ENCODE measurements at regions not wholly inside any gene's neighbourhood (a gene's known extent, or its start where the extent isn't known, plus 50 kb on each side); places are given as distances from the start of the nearest gene placed in this dataset.

DNA sequence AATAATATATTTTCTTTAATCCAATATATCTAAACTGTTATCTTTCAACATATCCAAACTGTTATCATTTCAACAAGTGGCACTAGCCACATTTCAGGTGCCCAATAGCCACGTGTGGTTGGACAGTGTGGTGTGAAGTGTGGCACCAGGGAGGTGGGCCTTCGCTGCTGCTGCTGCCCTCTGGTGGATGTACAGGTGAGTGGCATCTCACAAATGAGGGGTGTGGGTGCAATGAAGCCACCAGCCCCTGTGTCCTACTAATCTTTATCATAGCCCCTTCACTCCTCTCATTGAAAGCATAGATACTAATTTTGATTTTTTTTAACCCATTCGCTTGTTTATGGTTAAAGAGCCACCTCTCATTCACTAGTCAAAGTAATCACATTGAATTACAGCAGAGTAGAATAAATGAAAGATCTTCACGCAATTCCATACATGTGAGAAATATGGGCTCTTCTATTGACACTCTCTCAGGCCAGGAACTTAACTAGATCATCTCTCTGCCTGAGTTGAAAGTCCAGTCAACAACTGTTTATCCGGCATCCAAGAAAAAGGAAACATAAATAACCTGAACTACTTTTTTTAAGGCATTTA lies 499.2 kb downstream of the OMA1 start:
- DNase-seq, result peak; percentile 14 to 20

DNA sequence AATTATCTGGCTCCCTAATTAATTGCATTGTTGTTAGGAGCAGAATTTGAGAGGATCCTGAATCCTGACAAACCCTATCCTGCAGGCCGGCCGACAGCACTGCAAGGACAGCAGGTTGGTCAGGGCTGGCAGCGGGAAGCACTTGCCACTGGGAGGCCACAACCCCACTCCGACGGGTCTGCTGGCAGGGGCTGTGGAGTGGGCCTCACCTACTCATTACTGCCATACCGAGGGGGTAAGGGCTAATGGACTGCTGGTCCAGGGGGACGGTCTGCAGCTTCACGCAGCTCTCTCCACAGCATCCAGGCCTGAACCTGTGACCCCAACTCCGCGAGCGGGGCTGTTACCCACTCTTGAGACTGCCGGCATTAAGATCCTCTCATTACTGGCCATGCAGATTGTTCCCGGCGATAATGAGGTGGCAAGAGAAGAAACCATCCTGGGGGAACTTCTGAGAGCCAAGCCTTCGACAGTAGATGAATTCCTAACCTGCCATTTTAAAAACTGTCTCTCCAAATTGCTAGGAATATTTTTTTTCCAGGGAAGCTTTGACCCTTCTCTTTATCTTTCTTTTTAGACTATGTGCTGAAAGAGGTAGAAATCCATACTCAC lies 501.3 kb downstream of the OMA1 start:
- no peak for DNase-seq

DNA sequence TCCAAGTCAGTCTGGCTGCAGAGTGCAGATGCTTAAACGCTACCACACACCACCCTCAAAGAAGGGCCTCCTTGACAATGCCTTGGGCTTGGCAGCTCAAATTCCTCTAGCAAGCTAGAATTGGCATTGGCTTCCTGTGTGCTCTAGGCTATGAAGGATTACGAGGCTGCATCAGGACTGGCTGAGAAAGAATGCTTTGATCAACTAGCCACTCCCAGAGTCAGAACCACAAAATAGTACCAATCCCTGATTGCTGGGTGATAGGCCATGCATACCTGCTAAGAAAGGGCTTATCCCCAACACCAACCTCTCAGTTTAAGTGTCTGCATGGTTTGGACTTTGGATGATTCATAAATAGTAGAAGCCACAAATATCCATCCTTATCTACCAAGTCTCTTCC lies 504.9 kb downstream of the OMA1 start:
- DNase-seq, result no peak

DNA sequence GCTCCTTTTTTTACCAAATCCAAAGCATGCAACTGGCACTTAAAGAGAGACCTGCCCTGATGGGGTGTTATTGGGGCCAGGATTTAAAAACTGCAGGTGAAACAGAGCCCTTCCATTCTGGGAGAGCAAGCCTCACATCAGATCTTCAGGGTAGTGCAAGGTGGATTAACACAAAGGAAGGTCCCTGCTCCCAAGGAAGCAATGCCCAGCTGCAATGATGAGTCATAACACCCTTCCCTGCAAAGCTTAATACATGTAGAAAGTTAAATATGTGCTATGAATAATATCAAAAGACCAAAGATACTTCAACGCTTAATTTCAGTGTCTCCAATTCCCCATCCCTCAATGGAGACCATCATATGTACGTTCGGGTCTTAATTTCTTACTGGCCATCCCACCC lies 508.0 kb downstream of the OMA1 start:
- DNase-seq, result no peak

DNA sequence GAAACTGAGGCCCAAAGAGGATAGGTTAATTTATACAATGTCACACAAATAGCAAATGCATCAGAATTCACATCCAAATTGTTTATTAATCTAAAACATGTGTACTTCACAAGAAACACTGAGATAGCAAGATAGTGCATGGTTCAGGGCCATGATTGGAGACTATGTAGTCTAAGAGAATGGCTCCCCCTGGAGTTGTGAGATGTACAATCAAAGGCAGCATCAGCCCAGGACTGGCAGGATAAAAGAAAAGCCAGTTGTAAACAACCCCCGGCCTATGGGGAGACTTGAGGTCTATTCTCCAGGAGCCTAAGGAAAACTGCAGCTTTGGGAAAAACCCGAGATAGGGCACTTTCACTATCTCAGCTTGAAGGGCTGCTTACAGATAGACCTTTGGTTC lies 511.0 kb downstream of the OMA1 start:
- DNase-seq, result no peak

DNA sequence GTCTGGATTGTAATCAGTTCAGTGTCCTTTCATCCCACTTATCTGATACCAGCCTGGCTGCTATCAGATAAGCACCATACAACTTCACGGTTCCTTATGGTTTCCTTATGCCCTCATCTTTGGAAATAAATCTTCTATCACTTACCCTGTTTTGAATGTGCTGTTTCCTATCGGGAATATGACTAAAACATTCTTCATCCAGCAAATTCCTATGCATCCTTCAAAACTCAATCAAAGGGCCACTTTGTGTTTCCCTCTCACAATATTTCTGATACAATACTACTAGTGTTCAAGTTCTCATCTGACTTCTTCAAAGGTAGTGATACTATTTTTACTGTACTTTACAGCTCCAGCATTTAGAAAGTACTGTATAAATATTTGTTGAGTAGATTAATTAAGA lies 513.2 kb downstream of the OMA1 start:
- DNase-seq, result no peak

DNA sequence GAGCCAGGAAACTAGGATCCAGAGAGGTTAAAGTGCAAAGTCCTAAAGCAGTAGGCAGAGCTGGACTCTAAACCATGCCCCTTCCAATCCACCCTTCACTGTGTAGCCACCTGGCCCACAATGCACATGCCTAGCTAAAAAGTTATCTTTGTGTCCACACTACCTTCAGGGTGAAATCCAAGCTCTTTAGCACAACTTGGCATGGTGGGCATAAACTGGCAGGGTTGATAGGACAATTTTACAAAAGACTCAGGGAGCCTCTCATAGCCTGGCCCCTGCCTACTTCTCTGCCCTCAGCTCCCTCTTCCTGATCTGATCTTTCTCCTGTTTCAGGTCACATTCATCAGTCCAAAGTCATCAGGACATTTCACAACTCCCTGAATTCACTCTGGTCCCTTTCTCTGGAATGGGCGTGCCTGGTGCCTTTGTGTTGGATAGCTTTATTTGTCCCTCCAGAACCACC lies 513.9 kb downstream of the OMA1 start:
- DNase-seq, result no peak

DNA sequence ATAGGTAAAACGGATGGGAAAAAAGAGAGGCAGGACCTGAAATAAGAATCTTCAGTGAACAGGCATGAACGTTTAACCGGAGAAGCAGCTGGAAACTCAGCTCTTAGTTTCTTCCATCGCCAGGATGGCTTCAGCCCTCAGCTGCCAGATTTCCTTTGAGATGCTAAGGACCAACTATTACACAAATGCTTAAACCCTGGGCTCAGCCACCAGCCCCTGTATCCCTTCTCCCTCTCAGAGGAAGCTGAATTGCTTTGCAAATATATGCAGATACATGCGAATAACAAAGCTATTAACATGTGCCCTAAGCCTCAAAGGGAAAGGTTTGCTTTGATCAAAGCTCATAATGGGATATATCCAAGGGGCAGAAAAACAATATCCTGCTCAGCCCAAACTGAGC lies 515.1 kb downstream of the OMA1 start:
- DNase-seq, result no peak

DNA sequence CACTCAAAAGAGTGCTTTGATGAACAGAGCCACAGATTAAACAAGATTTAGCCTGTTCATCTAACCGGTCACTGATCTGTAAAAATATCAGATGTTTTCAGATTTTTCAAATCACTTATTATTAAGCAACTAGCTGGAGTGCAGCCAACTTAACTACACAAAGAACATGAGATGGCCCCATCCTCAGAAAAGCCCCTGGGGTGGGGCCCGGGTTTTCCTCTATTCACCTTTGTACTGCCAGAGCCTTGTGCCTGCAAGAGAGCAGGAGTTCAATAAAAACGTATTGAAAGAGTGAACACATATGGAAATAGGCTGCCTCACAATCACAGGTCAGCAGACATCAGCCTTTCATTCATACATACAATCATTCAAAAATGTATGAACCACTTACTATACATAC lies 516.1 kb downstream of the OMA1 start:
- no peak for DNase-seq

DNA sequence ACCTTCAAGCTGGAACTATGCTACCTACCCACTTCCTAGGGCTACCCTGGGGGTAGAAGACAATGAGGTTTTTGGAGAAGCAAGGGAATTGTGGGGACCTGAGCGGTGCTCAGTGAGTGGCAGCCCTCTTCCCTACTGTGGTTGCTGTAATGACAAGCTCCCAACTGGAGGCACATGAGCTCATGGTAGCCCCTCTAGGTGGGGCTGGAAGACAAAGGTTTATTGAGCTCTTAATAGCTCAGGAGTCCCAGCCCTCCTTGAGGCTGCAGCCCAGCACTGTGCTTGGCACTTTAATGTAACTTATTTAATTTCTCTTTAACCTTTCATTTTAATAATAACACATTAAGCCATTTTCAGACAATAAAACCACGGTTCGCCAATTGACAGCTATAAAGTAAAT lies 528.9 kb downstream of the OMA1 start:
- no peak for DNase-seq

DNA sequence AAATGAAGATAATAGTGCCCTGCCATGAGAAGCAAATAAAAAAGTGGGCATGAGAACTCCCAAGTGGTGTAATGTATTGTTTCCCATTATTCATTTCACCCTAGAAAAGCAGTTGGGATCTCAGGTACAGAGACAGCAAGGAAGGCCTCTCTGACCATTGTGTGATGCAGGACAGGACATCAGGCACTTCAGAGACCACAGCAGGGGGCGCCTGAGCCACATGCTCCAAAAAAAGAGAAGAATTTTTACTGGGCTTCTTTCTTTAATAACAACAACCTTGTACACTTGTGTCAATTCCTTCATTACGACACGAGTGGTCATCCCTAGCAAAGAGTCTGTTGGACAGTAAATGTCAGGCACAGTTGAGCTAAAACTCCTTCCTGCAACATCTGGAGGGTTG lies 533.3 kb downstream of the OMA1 start:
- no peak for DNase-seq

DNA sequence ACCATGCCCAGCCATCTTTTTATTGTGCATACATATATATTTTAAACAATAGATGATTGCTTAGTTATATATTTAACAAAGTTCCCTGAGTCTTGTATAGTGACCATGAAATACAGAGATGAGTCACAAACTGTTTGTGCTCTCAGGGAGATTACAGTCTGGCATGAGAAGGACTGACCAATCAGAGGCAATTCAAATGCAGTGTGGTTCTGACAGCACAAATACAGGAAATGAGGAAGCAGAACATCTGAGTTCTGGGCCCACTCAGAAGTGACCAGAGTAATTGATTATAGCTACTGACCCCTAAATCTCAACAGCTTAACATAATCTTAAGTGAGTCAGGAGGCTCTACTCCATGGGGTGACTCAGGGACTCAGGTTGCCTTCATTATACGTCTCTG lies 534.5 kb downstream of the OMA1 start:
- no peak for DNase-seq

DNA sequence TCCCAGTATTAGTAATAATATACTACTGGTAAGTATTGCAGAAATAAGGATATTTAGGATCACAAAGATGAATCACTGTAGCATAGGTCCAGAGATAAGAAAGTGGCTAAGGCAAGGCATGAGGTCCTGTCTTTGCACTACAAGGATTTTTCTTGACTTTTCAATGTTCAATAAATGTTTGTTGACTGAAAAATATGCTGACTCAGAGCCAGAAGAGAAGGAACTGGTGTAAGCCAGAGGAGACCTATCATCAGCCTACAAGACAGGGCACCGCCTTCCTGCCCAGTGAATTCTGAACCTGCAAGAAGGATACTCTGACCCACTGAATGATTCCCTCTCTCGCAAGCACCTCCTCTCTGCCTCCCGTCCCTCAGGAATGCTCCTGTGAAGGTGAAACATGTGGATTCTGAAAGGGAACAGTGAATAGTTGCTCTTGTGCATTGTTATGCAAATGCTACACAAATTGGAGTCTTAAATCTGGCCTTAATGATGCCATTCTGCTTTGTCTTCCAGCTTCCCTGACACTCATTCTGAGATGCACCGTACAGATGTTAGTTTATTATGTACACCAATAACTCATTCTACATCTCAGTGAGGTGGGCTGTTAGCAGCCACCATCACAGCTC lies 540.0 kb downstream of the OMA1 start:
- no peak for DNase-seq

DNA sequence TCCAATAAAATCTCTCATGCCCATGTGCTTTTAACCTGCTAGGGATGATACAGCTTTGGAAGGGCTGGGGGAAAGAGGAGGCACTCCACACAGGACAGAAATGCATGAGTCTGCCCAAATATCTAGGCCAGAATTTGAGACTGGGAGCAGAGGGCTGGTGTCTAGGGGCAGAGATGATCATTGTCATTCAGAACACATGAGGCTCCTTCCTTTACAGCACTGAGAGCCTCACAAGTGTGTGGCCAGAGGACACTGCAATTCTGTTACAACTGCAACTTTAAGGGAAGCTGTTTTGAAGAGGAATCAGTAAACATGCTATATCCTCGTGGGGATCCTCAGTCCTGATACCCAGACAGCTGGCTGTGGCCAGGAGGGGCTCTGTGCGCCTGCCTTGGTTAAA lies 541.3 kb downstream of the OMA1 start:
- no peak for DNase-seq

DNA sequence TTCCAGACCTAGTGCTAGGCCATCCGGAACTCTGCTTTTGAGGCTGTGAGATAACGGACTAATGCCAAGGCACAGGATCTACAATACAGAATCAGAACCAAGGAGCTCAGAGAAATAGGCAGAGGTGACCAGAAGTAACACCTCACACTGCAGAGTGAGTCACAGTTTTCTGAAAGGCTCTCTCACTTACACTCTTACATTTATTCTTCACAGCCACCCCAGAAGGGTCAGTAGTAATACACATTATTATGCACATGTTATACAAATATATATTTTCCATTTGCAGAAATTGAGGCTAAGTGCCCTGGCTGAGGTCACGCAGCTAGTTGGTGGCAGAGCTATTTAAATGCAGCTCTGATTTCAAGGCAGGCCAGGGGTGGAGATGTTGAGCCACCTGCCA lies 542.5 kb downstream of the OMA1 start:
- no peak for DNase-seq

DNA sequence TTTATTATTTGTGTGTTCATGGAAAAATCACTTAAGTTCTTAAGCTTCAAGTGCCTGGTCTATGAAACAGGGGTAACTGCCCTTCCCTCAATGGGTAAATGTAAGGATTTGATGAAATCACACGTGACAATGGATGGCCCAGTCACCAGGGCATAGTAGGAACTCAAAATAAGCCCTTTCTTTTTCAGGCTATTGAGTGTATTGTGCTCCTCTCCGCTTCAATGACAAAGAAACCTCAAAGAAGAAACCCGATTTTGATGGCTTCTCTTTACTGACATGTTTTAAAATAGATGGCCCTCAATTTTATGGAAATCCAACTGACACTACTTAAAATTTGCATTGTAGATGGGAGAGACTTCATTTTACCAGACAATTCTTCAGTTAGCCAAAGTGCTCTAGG lies 543.5 kb downstream of the OMA1 start:
- DNase-seq, result no peak

DNA sequence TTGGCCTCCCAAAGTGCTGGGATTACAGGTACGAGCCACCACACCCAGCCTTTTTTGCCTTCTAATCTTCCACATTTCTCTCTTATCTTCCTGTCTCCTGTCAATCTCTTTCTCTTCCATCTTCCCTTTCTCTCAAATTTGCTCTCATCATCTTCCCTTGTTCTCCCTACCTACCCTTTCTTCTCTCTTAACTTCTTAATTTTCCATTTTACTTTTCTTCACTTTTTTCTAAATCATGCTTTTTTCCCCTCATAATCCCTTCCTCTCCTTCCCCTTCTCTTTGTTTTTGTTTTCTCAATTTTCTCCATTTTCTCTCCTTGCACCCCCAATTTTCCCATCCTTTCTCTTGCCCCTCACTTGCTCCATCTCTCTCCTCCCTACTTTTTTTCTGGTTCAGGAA lies 545.7 kb downstream of the OMA1 start:
- DNase-seq, result no peak

DNA sequence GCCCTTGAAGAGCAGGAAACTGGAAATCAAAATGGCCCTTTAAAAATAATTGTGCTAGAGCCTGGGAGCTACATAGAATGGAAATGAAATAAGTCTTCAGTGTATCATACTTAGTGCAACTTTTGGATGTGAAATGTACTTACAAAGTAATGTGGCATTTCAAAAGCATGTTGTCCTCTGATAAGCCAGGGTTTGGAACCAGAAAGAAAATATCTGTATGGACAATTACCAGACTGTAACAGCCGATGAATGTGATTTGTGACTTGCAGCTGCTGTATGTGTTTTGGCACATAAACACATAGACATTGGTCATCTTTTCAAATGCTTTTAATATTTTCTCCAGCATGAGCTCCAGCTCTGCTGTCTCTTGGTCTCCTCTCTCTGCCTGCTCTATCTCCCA lies 546.4 kb downstream of the OMA1 start:
- DNase-seq, result no peak

DNA sequence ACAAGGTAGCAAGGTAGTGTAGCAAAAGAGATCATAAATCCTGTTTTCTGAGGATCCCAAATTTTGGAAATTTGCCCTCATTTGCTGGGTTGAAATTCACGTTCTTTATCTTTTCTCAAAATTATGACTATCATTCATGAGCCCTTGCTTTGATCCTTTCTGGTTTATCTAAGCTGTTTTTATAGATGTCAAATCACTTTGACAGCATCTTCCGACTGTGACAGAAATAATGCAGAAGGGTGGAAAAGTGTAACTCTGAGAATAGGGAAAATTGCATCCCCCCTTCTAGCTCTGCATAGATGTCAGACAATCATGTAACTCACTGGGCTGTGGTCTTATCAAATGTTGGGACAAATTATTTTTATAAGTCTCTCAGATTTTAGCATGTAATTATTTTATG lies 550.1 kb downstream of the OMA1 start:
- DNase-seq, result no peak

DNA sequence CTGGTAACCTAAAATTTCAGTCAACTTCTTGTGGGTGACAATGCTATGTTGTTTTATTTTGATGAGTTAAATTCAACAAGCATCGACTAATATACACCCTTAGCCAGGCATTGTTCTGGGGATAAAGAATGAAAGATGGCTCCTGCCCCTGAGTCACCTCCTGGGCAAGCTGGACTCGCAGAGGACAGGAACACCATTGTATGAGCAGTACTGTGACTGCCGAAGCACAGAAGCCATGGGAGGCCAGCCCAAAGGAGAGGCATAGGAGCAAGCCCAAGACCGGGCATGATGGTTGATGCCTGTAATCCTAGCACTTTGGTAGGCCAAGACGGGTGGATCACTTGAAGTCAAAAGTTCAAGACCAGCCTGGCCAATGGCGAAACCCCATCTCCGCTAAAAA lies 555.2 kb downstream of the OMA1 start:
- DNase-seq, result no peak

DNA sequence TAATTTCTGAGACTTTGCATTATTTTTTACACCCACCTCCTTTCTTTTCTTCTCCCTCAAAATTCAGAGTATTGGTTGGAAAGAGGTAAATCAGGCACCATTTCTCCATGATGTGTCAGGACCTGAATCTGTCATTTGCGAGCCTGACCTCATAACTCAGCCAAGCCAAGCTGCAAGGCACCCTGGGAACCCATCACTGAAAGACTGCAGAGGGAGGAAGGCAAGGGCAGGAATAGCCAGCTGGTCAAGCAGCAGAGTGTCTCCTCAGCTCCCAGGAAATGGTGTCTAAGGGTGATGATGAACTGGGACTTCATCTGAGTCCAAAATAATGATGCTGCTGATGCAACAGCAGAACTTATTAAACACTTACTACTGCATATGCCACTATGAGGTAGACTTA lies 556.6 kb downstream of the OMA1 start:
- no peak for DNase-seq

DNA sequence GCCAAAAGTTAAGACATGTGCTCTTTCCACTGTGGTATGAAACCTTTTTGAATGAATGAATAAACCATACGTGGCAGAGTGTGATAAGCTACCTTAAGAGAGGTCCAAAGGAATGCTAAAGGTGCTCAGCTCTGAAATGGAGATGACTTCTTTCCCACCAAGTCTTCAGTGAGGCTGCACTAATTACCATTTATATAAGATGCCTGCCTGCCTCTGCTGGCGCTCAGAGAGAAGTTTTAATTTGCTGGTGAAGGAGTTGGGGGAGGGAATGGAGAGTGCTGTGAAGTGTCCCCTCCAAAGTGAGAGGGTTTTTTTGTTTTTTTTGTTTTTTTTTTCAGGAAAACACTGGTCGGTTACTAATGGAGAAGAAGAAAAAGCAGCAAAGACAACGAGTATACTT lies 559.0 kb downstream of the OMA1 start:
- no peak for DNase-seq

DNA sequence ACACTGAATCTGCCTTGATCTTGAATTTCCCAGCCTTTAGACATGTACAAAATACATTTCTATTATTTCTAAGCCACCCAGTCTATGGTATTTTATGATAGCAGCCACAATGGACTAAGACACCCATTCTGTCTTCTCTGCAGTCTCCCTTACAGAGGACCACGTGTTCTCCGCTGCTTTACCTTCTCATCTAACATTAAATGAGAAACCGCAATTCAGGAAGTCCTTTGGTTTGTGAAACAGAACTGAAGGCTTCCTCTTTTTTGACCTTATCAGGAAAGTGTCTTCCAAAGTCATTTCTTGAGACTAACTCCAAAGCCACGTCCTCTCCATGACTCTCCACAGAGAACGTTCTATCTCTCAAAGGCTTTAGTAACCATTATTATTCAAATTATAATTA lies 560.1 kb downstream of the OMA1 start:
- no peak for DNase-seq

DNA sequence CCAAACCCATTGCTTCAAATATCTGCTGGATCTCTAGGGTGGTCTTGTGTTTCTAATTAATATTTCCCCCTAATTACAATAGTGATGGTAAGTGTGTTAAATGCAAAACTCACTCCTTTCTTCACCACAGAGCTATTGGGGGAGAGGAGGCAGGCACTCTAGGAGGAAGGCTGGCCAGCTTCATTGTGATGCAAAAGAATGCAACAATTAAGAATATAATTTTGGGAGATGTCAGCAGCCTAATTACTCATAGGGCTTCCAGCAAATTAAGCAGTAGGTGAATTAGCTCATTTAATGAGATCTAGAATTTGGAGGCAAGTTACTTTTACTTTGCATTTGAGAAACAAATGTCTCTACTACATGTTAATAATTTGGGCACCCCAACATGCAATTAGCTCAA lies 560.4 kb upstream of the DAB1 start:
- DNase-seq, result no peak

DNA sequence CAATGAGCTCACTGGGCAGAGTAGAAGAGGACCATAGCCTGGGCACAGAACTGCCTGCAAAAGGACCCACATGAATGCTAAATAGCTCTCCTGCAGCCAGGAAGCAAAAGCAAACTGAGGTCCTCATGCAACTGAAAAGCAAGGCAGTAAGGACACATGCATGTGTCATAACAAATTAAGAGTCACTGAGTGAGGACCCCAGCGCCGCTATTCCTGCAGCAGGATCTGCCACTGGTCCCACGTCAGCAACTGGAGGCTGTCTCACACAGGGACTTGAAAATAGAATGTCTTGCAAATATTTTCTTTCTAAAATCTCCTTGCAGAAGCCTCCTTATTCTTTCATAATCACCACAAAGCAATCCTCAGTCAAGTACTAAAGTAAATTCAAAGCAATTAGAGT lies 559.6 kb upstream of the DAB1 start:
- DNase-seq, result no peak
